NCI-H524 treated with DMSO at 0.1 percent for 48 hours (cell line): ENCODE measurements at regions not wholly inside any gene's neighbourhood (a gene's known extent, or its start where the extent isn't known, plus 50 kb on each side); places are given as distances from the start of the nearest gene placed in this dataset.

Experiments used
- DNase-seq: peaks from one replicate; lab custom pipeline; 2025; lab: John Stamatoyannopoulos, UW

DNA sequence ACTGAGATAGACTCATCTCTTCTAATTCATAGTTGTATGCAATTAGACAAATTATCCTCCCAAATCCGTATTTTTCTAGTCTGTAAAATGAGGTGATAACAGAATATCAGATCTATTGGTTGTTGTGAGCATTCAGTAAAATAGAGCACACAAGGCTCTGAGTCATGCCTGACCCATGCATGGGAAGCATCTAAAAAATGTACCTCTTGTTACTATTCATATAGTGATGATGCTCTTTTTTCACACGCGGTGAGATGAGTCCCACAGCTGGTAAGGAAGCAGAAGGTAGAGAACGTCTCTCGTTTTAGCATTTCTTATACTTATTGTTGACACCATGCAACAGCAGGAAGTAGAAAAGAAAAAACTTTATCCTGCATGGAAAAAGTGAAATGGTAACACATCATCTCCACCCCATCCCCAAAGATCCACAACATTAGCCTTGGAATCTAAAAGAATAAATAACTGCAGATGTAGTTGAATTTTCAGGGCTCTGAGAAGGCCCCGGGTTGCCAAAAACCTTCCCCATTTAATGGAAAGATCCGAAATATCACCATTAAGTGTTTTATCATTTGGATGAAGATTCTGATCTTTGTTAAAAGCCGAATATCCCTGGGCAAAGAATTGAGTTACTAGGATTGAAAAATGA lies 215.6 kb downstream of the TMEM114 start:
- no peak for DNase-seq

DNA sequence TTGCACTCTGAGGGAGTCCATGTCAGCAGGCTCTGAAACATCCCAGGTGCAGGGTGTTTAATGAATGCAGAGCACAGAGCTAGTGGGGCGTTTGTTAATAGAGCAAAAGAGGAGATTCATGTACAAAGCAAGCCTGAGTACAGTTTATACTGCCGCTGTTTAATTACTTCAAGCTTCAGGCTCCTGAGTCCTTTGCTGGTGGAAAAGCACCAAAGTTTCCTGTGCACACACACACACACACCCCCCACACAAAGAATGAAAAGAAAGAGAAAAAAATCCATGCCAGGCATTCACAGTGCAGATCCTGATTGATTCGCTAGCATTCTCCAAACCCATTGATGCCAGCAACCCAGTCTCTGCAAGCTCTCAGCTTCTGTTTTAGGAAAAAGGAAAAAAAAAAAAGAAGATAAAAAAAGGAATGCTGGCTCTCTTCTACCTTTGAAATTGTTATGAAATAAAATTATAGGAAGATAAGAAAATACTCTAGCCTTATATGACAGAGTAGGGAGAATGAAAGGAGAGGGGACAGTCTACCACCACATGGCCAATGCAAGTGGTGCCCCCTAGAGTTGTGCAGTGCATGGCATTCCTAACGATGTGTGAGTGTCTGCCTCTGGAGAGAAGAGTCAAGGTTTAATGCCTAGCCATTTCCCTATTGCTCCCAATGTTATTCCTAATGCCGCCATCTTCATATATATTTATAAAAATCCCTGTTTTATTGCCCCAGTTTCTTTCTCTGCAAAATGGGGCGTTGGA lies 216.5 kb downstream of the TMEM114 start:
- no peak for DNase-seq

- no peak for DNase-seq
These were observed 218.2 kb downstream of the TMEM114 start for GRCh38 chr16:8372141-8372540.

GRCh38 chr16:8370374-8371270 lies 219.7 kb downstream of the TMEM114 start:
- DNase-seq, result no peak

GRCh38 chr16:8358937-8359336 lies 231.4 kb downstream of the TMEM114 start:
- DNase-seq, result no peak

GRCh38 chr16:8355675-8356074 lies 234.6 kb downstream of the TMEM114 start:
- DNase-seq, result no peak

DNA sequence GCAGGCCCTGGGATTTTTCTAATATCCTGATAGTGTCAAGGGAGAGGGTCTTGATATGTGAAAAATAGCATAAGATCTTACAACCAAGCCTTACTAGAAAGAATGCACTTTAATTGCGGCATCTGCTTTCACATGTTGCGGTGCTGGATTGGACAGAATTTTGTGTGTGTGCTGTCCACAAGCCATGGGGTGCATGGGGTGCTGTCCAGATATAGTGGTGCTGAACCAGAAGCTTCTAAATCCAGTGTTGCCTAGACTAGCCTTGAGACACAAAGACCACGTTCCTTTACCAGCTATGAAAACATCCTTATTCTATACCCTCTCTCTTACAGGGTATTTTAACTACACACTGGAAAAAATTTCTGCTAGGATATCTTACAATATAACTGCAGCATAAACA lies 244.0 kb downstream of the TMEM114 start:
- no peak for DNase-seq

DNA sequence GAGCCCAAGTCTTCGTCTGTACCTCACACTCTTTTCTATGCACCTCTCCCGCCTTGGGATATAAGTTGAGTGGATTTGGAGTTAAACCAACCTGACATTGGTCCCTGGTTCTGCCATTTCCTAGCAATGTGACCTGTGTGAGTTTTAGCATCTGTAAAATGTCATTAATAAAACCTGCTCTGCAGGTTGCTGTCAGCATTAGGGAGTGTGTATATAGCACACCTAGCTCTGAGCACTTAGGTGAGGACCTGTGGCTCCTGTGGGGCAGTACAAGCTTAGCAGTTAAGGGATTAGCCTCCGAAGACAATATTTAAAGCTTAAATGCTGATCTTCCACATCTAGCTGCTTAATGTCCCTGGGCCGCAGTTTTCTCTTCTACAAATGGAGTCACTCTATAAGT lies 248.0 kb downstream of the TMEM114 start:
- no peak for DNase-seq

- no peak for DNase-seq
These were observed 259.6 kb downstream of the TMEM114 start for GRCh38 chr16:8330761-8331160.

DNA sequence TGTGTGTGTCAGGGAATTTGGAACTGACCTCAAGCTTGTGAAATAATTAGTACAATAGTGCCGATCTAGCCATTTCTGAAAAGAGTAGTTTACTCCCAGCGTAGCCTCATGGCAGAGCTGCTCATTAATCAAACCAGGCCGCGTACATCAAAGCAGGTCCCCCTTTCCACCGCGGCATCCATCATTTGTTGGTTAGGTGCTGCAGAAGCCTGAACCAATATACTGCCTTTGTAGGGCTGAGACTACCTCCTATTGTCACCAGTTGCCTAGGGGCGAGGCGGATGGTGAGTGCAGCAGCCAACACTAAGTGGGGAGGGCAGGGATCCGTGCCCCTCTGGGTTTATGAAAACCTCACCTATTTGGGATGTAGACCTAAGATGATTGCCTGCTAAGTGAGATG lies 264.1 kb downstream of the TMEM114 start:
- no peak for DNase-seq

GRCh38 chr16:8323153-8323552 lies 267.2 kb downstream of the TMEM114 start:
- DNase-seq, result no peak

DNA sequence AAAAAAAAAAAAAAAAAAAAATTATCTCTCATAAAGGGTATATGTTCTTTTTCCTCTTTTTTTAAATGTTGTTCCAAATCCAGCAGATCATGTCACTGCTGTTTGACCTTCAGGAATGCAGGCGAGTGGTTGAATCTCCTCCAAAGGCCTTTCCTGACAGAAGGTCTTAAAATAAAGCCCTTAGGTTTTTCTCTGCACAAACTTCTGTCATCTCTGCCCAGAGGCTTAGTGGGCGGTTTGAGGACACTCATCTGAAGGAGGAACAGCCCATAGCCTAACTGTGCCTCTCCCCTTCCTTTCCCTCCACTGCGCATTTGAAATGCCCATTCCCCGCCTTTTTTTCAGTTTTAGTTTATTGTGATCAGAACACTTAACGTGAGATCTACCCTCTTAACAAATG lies 270.2 kb downstream of the TMEM114 start:
- no peak for DNase-seq

GRCh38 chr16:8310816-8311215 lies 279.5 kb downstream of the TMEM114 start:
- no peak for DNase-seq

DNA sequence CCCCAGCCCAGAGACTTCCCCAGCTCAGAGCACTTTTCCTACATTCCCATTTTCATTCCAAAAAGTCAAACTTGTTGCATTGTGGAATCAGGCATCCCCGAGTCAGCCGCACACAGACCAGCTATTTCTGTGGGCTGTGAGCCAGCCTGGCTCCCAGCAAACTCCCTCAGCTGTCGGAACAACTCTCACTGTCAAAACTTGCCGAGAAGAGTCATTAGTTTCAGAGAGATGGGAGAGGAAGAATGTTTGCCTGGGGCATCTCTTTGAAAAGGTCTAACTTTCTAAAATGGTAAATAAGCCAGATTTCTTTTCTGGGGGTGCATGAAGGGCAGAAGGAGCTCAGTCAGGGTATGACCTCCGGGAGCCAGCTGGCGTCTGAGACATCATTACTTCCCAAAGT lies 280.0 kb downstream of the TMEM114 start:
- no peak for DNase-seq

- no peak for DNase-seq
These were observed 285.1 kb downstream of the TMEM114 start for GRCh38 chr16:8305201-8305600.

- no peak for DNase-seq
These were observed 290.7 kb downstream of the TMEM114 start for GRCh38 chr16:8299635-8300034.

DNA sequence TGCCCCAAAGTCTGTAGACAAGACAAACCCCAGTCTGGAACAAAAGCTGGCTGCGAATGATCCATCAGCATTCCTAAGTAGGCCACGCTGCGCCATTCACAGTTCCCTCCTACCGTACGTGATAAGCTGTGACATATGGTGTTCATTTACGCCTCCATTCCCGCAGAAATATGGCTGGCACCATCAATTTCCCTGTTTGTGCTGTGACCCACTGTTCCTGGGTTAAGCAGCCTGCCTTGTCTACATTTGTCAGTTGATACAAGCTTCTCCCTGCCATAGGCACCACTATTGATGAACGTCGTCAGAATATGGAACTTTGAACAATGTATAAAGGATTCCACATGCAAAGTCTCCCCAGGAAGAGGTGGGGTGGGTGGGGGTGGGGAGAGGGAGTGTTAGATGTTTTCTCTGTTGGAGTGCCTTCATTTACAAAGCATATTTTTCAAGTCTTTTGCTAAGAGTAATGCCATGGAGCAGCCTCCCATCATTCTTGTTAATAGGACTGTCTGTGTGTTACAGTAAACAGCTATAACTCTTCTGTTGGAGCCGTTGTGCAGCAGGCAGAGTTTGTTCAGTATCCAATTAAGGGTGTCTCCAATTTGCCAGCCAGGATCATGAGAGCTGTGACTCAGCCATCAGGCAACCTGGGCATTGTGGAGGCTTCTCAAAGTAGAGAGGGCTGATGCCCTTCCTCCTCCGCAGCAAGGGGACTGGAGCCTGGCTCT lies 294.6 kb downstream of the TMEM114 start:
- DNase-seq, result no peak

DNA sequence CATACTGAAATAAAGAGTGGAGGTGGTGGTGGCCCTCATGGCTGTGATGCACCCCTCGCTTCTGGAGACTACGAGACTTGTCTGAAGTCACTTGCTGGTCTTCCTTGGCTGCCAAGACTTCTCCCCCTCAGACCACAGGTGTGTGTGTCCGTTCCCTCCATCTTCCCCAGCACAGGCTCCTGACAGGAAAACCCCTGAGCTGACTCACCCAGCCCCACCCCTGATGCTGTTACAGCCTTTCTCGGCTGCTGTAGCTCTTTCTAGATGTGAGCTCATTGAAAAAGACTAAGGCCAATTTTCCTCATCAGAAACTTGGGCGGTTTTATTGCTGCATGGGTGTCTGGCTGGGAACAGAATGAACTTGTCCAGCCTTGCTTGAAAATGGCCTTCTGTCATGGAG lies 296.9 kb downstream of the TMEM114 start:
- no peak for DNase-seq

DNA sequence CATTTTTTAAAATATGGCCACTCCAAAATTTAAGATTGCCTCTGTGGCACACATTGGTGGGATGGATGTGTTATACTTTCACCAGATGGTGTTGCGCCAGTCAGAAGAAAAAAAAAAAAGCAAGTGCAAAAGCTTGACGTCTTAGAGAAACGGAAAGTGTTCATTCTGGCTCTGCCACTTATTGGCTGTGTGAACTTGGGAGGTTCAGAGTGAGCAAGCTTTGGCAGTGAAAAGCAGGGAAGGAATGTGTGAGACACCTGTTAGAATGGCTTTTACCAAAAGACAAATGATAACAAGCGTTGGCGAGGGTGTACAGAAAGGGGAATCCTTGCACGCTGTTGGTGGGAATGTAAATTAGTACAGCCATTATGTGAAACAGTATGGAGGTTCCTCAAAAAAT lies 298.0 kb downstream of the TMEM114 start:
- DNase-seq, result no peak

GRCh38 chr16:8286348-8286747 lies 304.0 kb downstream of the TMEM114 start:
- DNase-seq, result no peak

GRCh38 chr16:8283195-8283594 lies 307.1 kb downstream of the TMEM114 start:
- no peak for DNase-seq

GRCh38 chr16:8278031-8278580 lies 312.2 kb downstream of the TMEM114 start:
- no peak for DNase-seq
